GM18517 (cell line): ENCODE measurements at regions not wholly inside any gene's neighbourhood (a gene's known extent, or its start where the extent isn't known, plus 50 kb on each side); places are given as distances from the start of the nearest gene placed in this dataset.
"Not testable (repeated sequence)": the region's sequence is repeated elsewhere in the genome, so short reads cannot be mapped to it uniquely, and the experiment has no call there.

Experiments used
- ATAC-seq: cut with Tn5 transposase; IDR thresholded peaks from one replicate; pipeline ENCODE4 v1.9.1; 2021; ENCODE audit warnings: mild to moderate bottlenecking, moderate library complexity; ENCODE audit not compliant: unreplicated experiment

- no peak for ATAC-seq
Measured at GRCh38 chr4:114284629-114285028, 305.2 kb upstream of the ARSJ start.

DNA sequence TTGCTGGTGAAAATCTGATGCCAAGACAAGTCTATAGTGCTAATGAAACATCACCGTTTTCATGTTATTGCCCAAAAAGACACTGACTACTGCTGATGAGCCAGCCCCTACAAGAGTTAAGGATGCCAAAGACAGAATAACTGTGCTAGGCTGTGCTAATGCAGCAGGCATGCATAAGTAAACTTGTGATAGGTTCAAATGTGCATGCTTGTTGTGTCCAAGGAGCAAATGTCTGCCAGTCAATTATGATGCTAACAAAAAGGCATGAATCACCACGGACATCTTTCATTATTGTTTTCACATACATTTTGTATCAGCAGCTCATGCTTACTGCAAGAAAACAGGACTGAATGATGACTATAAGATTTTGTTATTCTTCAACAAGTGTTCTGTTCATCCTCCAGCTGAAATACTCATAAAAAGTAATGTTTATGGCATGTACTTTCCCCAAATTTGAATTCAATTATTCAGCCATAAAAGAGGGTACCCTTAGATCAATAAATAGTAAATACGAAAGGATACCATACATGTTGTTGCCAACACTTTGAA, 306.9 kb upstream of the ARSJ start:
- ATAC-seq = no peak

- ATAC-seq = no peak
Measured at GRCh38 chr4:114287079-114287696, 307.7 kb upstream of the ARSJ start.

DNA sequence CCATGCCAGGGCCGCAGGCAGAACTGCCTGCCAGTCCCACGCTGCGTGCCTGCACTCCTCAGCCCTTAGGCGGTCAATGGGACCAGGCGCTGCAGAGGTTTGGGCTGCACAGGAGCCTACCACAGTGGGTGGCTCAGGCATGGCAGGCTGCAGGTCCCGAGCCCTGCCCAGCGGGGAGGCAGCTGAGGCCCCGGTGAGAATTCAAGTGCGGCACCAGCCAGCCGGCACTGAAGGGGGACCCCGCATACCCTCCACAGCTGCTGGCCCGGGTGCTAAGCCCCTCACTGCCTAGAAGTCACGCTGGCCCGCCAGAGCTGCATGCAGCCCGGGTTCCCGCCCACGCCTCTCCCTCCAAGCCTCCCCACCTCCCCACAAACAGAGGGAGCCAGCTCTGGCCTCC, 302.5 kb upstream of the UGT8 start:
- ATAC-seq = no peak

DNA sequence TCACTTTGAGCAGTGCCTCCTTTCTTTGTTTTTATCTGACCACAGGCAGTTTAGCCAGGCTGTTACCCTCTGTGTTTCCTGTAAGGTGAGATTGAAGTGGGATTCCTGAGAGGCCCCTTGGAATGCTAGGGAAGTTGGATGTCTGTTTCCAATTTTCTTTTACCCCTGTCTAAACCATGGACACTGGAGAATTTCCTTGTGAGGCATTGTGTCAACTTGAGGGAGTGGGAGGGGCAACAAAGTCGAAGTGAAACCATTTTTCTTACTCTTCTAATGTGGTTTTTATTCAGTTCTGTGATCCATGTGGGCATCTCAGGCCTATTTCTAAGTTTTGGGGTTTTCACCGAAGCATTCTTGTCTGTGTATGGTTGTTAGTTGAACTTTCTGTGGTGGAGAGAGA, 296.1 kb upstream of the UGT8 start:
- no peak for ATAC-seq

GRCh38 chr4:114304046-114304445, 294.6 kb upstream of the UGT8 start:
- no peak for ATAC-seq

DNA sequence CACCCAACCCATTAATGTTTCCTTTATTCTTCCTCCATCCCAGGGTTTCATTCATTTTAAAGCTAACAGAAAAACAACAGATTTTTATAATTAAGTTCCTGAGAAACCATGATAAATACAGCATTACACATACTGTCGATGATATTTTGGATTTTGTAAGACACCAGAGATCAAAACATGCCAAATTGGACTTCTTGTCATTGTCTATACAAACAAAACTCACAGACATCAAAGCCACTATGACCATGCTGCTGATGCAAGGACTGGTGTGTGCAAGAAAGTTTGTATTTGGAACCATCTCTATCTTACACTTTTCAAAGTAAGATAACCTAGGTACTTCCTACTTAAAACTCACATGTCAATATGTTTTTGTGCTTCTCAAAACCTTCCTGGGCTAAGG, 294.0 kb upstream of the UGT8 start:
- ATAC-seq = no peak

GRCh38 chr4:114306946-114307345, 291.7 kb upstream of the UGT8 start:
- ATAC-seq = no peak

GRCh38 chr4:114310296-114310925, 288.2 kb upstream of the UGT8 start:
- ATAC-seq = no peak

- ATAC-seq = no peak
Measured at GRCh38 chr4:114311787-114312186, 286.8 kb upstream of the UGT8 start.

GRCh38 chr4:114312338-114312737, 286.3 kb upstream of the UGT8 start:
- no peak for ATAC-seq

DNA sequence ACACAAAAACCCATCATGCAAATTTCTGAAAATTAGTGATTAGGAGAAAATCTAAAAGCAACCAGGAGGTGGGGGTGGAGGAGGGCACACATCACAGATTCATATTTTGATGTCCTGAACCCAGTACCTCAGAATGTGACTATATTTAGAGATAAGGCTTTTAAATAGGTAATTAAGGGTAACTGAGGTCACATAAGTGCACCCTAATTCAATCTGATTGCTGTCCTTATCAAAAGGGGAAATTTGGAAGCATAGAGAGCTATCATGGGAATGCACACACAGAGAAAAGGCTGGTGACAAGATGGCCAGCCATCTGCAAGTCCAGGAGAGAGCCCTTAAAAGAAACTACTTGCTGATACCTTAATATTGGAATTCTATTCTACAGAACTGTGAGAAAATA, 281.8 kb upstream of the UGT8 start:
- no peak for ATAC-seq

GRCh38 chr4:114317564-114317963, 281.0 kb upstream of the UGT8 start:
- no peak for ATAC-seq

GRCh38 chr4:114318309-114318708, 280.3 kb upstream of the UGT8 start:
- ATAC-seq = no peak

DNA sequence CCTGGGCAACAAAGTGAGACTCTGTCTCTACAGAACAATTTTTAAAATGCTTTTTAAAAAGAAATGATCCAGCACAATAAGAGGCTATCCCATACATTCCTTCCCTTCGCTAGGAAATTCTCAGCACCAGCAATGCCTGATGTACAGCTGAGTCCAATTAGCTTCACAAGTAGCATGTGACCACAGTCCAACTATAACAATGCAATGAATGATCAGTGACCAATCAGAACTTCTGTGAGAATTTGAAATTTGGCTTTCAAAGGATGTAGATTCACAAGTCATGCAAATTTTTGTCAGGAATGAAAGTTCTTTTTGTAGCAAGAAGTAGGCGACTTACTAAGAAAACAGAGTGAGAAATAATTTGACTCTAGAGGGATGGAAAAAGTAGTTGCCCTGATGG, 278.5 kb upstream of the UGT8 start:
- no peak for ATAC-seq

DNA sequence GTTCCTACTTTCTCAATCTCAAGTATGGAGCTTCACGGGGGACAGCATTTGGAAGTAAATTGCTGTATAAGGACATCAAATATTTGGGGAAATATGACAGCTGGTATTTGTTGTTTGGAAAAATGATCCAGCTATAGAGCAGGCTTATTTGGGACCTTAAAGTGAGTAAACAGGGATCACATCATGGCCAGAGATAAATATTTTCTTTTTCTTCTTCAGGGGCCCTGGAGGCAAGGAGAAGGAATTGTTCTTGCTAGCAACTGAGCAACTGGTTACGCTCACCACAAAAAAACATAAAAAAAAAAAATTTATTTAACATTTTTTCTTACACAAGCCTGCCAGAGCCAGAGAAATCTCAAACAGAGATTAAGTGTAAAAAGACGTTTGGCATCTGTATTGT, 277.2 kb upstream of the UGT8 start:
- no peak for ATAC-seq

GRCh38 chr4:114323841-114324240, 274.8 kb upstream of the UGT8 start:
- ATAC-seq = no peak

DNA sequence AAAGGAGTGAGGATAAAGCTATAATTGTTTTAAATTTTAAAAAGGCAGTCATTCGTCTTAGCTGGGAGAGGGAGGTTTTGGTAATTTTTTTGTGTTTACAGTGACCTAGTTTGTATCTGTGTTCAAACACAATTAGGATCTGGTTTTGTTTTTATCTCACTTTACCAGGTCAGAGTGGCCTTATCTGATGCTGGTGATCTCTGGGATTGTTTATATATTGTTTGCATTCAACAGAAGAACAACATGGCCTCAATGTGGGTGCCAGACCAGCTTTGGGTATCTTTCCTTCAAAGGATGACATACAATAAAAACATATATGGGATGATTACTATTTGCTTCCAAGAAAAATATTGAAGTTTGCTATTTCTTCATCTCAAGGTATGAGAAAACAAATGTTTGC, 272.2 kb upstream of the UGT8 start:
- ATAC-seq = no peak

GRCh38 chr4:114332119-114332518, 266.5 kb upstream of the UGT8 start:
- ATAC-seq = no peak

DNA sequence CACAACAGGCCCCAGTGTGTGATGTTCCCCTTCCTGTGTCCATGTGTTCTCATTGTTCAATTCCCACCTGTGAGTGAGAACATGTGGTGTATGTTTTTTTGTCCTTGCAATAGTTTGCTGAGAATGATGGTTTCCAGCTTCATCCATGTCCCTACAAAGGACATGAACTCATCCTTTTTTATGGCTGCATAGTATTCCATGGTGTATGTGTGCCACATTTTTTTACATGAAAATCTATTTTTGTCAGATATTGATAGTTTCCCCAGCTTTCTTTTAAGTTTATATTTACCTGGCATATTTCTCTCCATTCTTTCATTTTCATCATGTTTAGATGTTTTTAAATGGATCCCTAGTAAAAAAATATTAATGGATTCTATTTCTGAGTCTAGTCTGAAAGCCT, 264.2 kb upstream of the UGT8 start:
- ATAC-seq = not testable (repeated sequence)

DNA sequence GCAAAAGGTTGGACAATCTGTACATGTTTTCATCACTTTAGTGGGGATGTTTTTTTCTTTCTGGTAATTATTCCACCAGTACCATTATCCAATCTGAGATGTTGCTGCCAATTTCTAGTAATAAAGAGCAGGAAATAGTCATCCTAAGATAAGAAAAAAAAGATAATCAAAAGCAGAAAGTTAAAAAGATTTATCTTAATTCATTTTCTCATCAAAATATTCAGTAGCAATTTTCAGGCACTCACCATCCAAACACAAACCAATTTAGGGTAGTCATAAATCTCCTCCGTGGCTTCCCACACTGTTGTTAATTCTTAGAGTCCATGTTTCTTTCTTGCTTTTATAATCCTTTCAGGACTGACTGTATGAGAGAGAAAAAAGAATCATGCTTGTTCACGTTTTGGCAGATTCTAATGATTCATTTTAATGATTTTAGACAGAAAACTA, 263.7 kb upstream of the UGT8 start:
- no peak for ATAC-seq

DNA sequence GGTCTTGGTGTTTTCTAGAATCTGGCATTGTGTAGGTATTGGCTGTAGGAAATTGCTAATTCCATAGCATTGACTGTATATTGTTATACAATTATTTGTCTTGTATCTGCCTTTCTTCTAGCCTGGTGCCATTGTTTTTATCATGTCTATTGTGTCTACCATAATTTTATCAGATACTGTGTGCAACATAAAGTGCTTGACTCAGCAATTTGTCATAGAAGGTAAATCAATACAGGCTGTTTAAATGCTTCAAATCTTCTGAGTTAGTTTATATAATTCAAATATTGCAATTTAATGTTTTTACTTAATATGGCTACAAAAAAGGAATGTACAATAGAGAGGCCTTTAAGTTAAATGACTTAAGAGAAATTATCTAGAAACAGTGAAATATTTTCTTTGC, 263.3 kb upstream of the UGT8 start:
- ATAC-seq = no peak

GRCh38 chr4:114343015-114343414, 255.6 kb upstream of the UGT8 start:
- ATAC-seq = no peak
